Vagina (tissue), 2 donors: ENCODE measurements at regions not wholly inside any gene's neighbourhood (a gene's known extent, or its start where the extent isn't known, plus 50 kb on each side); places are given as distances from the start of the nearest gene placed in this dataset.

ENCODE experiments used
- POLR2A ChIP-seq, 2 donors: fragments of 450-650 bp; IDR thresholded peaks; one replicate each; pipeline ENCODE4 v1.6.1; 2017; ENCODE audit warnings: antibody characterized with exemption in 2 of 2, mild to moderate bottlenecking in 2 of 2, moderate library complexity in 2 of 2
- POLR2AphosphoS5 ChIP-seq, 2 donors: sonication (generic); formaldehyde crosslinking; IDR thresholded peaks; one replicate each; pipeline ENCODE4 v1.9.0; 2017; ENCODE audit warnings: antibody characterized with exemption in 2 of 2, mild to moderate bottlenecking in 2 of 2, low read depth in 1 of 2; ENCODE audit not compliant: insufficient read depth in 1 of 2
- TF ChIP-seq, protein P1 (sequence below), 3 experiments: fragments of 450-650 bp in 2 of 3; fragments of 200-600 bp in 1 of 3; sonication (generic) in 1 of 3; IDR thresholded peaks; one replicate each; pipeline ENCODE4 v1.5.1; 2017 to 2019; ENCODE audit warnings: antibody characterized with exemption in 3 of 3, mild to moderate bottlenecking in 2 of 3, moderate library complexity in 2 of 3

DNA sequence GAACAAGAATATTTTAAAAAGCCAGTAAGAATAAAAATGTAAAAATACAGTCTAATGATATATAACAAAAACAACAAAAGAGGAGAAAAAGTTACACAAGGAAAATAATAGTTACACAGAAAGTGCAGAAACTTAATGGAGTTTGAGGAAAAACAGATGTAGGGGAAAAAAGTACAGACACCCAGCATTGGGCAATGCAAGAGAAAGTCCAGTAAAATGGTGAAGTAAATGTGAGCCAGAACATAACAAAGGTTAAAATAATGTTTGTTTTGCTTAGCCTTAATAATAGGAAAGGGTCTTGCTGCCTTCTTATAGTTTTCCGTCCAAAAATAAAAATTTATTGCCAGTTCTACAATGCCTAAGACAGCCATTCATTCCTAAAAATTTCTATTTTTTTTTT is 364.2 kb downstream of the NNT start:
- no peak for TF ChIP-seq POLR2AphosphoS5 (IDR thresholded peaks at IDR 0.05; ENCODE audit: insufficient read depth in 1 of 2, low read depth in 1 of 2)
- TF ChIP-seq, protein P1, sequence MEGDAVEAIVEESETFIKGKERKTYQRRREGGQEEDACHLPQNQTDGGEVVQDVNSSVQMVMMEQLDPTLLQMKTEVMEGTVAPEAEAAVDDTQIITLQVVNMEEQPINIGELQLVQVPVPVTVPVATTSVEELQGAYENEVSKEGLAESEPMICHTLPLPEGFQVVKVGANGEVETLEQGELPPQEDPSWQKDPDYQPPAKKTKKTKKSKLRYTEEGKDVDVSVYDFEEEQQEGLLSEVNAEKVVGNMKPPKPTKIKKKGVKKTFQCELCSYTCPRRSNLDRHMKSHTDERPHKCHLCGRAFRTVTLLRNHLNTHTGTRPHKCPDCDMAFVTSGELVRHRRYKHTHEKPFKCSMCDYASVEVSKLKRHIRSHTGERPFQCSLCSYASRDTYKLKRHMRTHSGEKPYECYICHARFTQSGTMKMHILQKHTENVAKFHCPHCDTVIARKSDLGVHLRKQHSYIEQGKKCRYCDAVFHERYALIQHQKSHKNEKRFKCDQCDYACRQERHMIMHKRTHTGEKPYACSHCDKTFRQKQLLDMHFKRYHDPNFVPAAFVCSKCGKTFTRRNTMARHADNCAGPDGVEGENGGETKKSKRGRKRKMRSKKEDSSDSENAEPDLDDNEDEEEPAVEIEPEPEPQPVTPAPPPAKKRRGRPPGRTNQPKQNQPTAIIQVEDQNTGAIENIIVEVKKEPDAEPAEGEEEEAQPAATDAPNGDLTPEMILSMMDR (IDR thresholded peaks at IDR 0.05): no peak
- TF ChIP-seq POLR2A (IDR thresholded peaks at IDR 0.05): no peak
